DND-41 (cell line): ENCODE measurements at regions not wholly inside any gene's neighbourhood (a gene's known extent, or its start where the extent isn't known, plus 50 kb on each side); places are given as distances from the start of the nearest gene placed in this dataset.

Source experiments
- ATAC-seq: fragments of 200-7000 bp; cut with Tn5 transposase; 3 replicates; pipeline ENCODE4 v1.9.1; 2021; ENCODE audit warnings: low read depth; ENCODE audit not compliant: insufficient read depth
- DNase-seq: peaks from one replicate; pipeline ENCODE4 v3.0.0-alpha.2; 2020
- H2AFZ ChIP-seq: 2 replicates; pipeline ENCODE4 v1.6.0; 2012; ENCODE audit warnings: low read depth, low read length
- H3K27ac ChIP-seq: 2 replicates; pipeline ENCODE4 v1.5.1; 2012; ENCODE audit warnings: low read length, inconsistent platforms
- H3K27me3 ChIP-seq: fragments of 200-600 bp; sonication (generic); 2 replicates; pipeline ENCODE4 v1.6.0; 2012; ENCODE audit warnings: low read length, mild to moderate bottlenecking, inconsistent platforms; ENCODE audit not compliant: insufficient read depth, poor library complexity
- H3K36me3 ChIP-seq: 2 replicates; pipeline ENCODE4 v1.5.1; 2012; ENCODE audit warnings: low read length, inconsistent platforms; ENCODE audit not compliant: insufficient read depth
- H3K4me1 ChIP-seq: 2 replicates; pipeline ENCODE4 v1.5.1; 2012; ENCODE audit warnings: mild to moderate bottlenecking, low read length; ENCODE audit not compliant: insufficient read depth
- H3K4me2 ChIP-seq: 2 replicates; pipeline ENCODE4 v1.6.0; 2012; ENCODE audit warnings: mild to moderate bottlenecking, moderate library complexity, low read length, inconsistent platforms; ENCODE audit not compliant: insufficient read depth
- H3K4me3 ChIP-seq, 2 experiments: fragments of 200-600 bp in 1 of 2; shearing (Covaris generic) in 1 of 2; 2 replicates each; pipeline ENCODE4 v1.5.1; 2012 to 2016; ENCODE audit warnings: inconsistent platforms in 2 of 2, low read length in 2 of 2, mild to moderate bottlenecking in 2 of 2, low read depth in 1 of 2, moderate library complexity in 1 of 2
- H3K79me2 ChIP-seq: 2 replicates; pipeline ENCODE4 v1.6.0; 2012; ENCODE audit warnings: low read length, inconsistent platforms; ENCODE audit not compliant: insufficient read depth
- H3K9ac ChIP-seq: 2 replicates; pipeline ENCODE4 v1.6.0; 2012; ENCODE audit warnings: low read depth, mild to moderate bottlenecking, inconsistent platforms, low read length, moderate library complexity
- H3K9me3 ChIP-seq: 2 replicates; pipeline ENCODE4 v1.5.1; 2012; ENCODE audit warnings: low read length, moderate library complexity, mild to moderate bottlenecking, inconsistent platforms; ENCODE audit not compliant: insufficient read depth, severe bottlenecking
- H4K20me1 ChIP-seq: 2 replicates; pipeline ENCODE4 v1.6.0; 2012; ENCODE audit warnings: low read length; ENCODE audit not compliant: insufficient read depth
- CTCF ChIP-seq: IDR thresholded peaks from 2 replicates; pipeline ENCODE4 v1.5.1; 2012; ENCODE audit warnings: borderline replicate concordance, low read length, moderate library complexity, mild to moderate bottlenecking; ENCODE audit not compliant: poor library complexity, severe bottlenecking; ENCODE audit errors: extremely low read depth
- EZH2 ChIP-seq: IDR thresholded peaks from 3 replicates; pipeline ENCODE4 v1.6.1; 2012; ENCODE audit warnings: borderline replicate concordance, low read depth, mild to moderate bottlenecking, moderate library complexity, low read length, inconsistent platforms; ENCODE audit not compliant: severe bottlenecking

DNA sequence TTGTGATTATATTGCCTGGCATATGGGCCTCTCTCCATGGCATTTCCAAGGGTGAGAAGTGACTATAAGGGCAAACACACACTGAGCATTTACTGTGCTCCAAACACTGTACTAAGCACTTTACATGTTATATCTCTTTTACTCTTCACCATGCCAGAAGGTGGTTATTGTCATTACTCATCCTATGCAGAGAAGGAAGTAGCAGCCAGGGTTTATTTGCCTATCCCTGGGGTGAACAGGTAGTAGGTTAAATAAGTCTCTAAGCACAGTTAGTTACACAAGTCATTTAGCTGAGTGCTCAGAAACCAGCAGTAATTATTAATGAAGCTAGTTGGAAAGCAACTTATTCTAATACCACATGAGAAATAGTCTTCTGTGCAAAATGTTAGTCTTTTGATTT lies 109.9 kb upstream of the SYNPR start:
- Histone ChIP-seq H3K4me1 (no peaks in the 10 kb centered on the region), H3K9me3 (no peaks in the 10 kb centered on the region), H3K4me2 (no peak overlapping the region), H3K36me3 (no peaks in the 10 kb centered on the region), H3K4me3 (no peak overlapping the region), H3K79me2 (no peaks in the 10 kb centered on the region), H3K27ac (no peak overlapping the region), H4K20me1 (no peaks in the 10 kb centered on the region), H3K27me3 (no peaks in the 10 kb centered on the region), H3K9ac (no peak overlapping the region), H2AFZ (no peak overlapping the region)
- TF ChIP-seq CTCF (no peak), EZH2 (no peak)
- DNase-seq = no peak
- ATAC-seq = no peak

DNA sequence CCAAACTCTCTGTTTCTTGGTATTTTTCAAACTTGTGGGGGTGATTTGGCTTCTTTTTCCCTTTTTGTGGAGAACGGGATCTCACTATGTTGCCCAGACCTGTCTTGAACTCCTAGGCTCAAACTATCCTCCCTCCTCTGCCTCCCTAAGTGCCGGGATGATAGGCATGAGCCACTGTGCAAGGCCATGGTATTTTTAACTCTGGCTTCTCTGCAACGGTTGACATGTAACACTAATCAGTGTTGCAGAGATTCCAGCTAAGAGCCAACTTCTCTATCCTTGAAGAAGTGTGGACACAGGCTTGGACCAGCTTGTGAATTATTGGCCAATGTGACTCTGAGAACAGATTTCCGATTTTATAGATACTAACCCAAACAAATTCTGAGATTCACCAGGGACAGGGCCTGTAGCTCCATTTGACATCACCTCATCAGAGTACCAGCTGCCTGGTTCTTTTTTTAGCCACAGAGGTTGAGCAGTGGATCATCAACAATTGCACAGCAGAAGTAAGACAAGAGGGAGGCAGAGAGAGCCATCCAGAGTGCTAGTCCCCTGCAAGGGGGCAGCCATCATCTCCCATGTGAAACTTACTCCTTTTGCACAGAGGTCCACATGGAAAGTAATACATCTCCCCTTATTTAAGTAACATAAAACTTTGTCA lies 98.1 kb upstream of the SYNPR start:
- no peak overlapping the region for H3K9ac ChIP-seq
- TF ChIP-seq EZH2 (no peak), CTCF (no peak)

GRCh38 chr3:63192248-63192647 lies 85.9 kb upstream of the SYNPR start:
- no peaks in the 10 kb centered on the region for H3K27me3 ChIP-seq
- ATAC-seq = no peak
- H3K9me3 ChIP-seq = no peaks in the 10 kb centered on the region
- DNase-seq = no peak
- H2AFZ ChIP-seq = no peak overlapping the region
- H3K4me1 ChIP-seq = no peaks in the 10 kb centered on the region
- H3K79me2 ChIP-seq = no peaks in the 10 kb centered on the region
- H3K9ac ChIP-seq = no peak overlapping the region
- H3K36me3 ChIP-seq = no peaks in the 10 kb centered on the region
- H3K4me2 ChIP-seq = no peak overlapping the region
- TF ChIP-seq CTCF = no peak
- no peak for TF ChIP-seq EZH2
- H4K20me1 ChIP-seq = no peaks in the 10 kb centered on the region
- no peak overlapping the region for H3K27ac ChIP-seq
- no peak overlapping the region for H3K4me3 ChIP-seq

More for the DNA sequence above, 98.1 kb upstream of the SYNPR start:
- H2AFZ ChIP-seq = no peak overlapping the region
- no peak overlapping the region for H3K4me2 ChIP-seq
- no peaks in the 10 kb centered on the region for H3K4me1 ChIP-seq
- H3K4me3 ChIP-seq = no peak overlapping the region
- H4K20me1 ChIP-seq = no peaks in the 10 kb centered on the region
- DNase-seq (no peak), ATAC-seq (no peak)
- no peaks in the 10 kb centered on the region for H3K36me3 ChIP-seq
- H3K79me2 ChIP-seq = no peaks in the 10 kb centered on the region
- no peak overlapping the region for H3K27ac ChIP-seq
- H3K27me3 ChIP-seq = no peaks in the 10 kb centered on the region
- H3K9me3 ChIP-seq = no peaks in the 10 kb centered on the region

DNA sequence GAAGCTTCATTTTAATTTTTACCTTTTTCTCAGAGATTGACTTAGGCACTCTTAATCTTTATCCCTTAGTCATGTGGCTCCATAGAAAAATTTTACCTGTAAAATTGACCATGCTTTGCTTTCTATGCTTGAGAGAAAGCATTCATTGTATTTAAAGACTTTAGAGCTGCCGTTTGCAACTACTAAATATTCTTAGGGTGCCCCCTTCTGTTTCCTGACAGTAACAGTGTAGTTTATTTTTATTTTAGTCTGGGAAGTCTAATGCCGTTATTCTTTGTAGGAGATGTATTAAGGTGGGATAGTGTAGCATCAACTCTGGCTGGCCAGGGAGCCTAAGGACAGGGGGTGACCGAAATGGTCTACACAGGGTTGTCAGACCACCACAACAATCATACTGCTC lies 84.5 kb upstream of the SYNPR start:
- DNase-seq (no peak), ATAC-seq (no peak)
- Histone ChIP-seq H4K20me1 (no peaks in the 10 kb centered on the region), H2AFZ (no peak overlapping the region), H3K4me3 (no peak overlapping the region), H3K4me1 (no peaks in the 10 kb centered on the region), H3K27me3 (no peaks in the 10 kb centered on the region), H3K9me3 (no peaks in the 10 kb centered on the region), H3K27ac (no peak overlapping the region), H3K36me3 (no peaks in the 10 kb centered on the region), H3K4me2 (no peak overlapping the region), H3K79me2 (no peaks in the 10 kb centered on the region), H3K9ac (no peak overlapping the region)
- TF ChIP-seq EZH2 (no peak), CTCF (peak; percentile 45)
